SU-DHL-6 (cell line): ENCODE measurements at regions not wholly inside any gene's neighbourhood (a gene's known extent, or its start where the extent isn't known, plus 50 kb on each side); places are given as distances from the start of the nearest gene placed in this dataset.
"Not testable (repeated sequence)": the region's sequence is repeated elsewhere in the genome, so short reads cannot be mapped to it uniquely, and the experiment has no call there.

Experiments used
- EZH2phosphoT487 ChIP-seq: fragments of 200-600 bp; sonication (generic), shearing (Covaris generic); conservative IDR thresholded peaks from 2 replicates; pipeline ENCODE4 v1.6.1; 2018; ENCODE audit warnings: mild to moderate bottlenecking, antibody characterized with exemption, low read length, moderate library complexity, mixed read lengths
- TF ChIP-seq, protein P1 (sequence below): fragments of 200-600 bp; sonication (generic); IDR thresholded peaks from one replicate; pipeline ENCODE4 v1.5.1; 2017; ENCODE audit warnings: antibody characterized with exemption, mild to moderate bottlenecking, low read length, moderate library complexity; ENCODE audit not compliant: insufficient read depth, poor library complexity, severe bottlenecking

DNA sequence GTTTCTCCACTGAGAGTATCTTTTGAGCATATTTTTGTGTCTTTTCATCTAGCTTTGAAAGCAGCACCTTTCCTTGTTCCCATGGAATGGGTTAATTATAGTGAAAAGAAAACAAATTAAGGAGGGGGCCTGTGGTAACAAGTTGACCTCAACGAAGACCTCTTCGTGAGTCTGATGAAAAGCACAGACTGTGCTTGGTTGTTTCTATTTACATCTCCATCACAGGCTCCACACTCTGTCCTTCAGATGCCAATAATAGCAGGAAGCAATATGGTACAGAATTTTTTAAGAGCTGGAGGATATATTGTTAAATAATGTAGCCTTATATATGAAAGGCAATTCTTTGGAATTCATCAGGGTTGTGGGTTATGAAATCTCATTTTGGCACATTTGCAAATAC is 366.7 kb upstream of the OR4C13 start:
- TF ChIP-seq, protein P1, sequence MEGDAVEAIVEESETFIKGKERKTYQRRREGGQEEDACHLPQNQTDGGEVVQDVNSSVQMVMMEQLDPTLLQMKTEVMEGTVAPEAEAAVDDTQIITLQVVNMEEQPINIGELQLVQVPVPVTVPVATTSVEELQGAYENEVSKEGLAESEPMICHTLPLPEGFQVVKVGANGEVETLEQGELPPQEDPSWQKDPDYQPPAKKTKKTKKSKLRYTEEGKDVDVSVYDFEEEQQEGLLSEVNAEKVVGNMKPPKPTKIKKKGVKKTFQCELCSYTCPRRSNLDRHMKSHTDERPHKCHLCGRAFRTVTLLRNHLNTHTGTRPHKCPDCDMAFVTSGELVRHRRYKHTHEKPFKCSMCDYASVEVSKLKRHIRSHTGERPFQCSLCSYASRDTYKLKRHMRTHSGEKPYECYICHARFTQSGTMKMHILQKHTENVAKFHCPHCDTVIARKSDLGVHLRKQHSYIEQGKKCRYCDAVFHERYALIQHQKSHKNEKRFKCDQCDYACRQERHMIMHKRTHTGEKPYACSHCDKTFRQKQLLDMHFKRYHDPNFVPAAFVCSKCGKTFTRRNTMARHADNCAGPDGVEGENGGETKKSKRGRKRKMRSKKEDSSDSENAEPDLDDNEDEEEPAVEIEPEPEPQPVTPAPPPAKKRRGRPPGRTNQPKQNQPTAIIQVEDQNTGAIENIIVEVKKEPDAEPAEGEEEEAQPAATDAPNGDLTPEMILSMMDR = not testable (repeated sequence)
- not testable (repeated sequence) for TF ChIP-seq EZH2phosphoT487
